ENCODE measurements at regions not wholly inside any gene's neighbourhood (a gene's known extent, or its start where the extent isn't known, plus 50 kb on each side); places are given as distances from the start of the nearest gene placed in this dataset.
"Not testable (repeated sequence)": the region's sequence is repeated elsewhere in the genome, so short reads cannot be mapped to it uniquely, and the experiment has no call there.

DNA sequence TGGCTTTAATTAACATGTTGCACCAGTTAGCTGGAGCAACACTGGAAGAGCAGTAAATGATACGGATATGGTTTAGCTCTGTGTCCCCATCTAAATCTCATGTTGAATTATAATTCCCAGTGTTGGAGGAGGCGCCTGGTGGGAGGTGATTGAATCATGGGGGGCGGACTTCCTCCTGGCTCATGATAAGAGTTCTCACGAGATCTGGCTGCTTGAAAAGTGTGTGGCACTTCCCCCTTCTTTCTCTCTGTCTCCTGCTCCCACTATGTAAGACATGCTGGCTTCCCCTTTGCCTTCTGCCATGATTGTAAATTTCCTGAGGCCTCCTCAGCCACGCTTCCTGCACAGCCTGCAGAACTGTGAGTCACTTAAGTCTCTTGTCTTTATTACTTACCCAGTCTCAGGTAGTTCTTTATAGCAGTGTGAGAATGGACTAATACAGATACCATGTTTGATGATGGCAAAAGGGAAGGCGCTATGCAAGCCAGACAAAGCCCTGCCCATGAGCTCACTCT lies 963.6 kb downstream of the SOCS6 start:
- intact Hi-C loops (cut with micrococcal nuclease): no loop called here

DNA sequence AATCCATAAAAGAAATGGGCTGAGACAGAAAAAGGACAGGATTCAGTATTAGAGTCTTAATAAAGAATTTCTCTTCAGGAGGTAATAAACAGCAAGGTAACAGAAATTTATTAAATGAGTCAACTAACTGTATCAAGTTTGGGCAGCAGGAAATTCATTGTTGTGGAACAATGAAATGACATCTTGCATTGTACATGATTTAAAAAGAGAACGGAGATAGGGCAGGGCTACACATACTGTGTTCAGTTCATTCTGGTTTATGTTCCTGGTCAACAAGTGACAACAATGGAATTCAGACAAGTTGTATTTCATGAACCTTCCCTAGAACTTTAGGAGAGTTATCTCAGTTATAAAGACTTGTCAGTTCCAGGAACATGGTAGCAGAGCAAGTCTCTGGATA lies 961.3 kb downstream of the SOCS6 start:
- intact Hi-C loops (cut with micrococcal nuclease): no loop called here

DNA sequence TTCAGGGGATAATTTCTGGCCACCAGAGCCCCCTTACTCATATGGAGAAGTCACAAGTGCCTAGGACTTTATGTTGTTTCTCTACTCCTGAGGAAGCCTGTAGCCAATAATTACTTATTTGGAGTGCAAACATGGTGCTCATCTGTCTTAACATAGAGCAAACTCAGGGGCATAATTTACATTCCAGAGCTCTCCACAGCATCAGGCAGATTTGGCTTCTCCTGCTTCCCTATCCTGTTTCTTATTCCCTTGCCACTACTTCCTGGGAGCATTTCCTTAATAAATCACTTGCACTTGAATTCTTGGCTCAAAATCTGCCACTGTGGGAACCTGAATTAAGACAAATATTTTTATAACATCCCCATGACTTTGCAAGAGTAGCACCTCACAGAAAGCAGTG lies 960.9 kb downstream of the SOCS6 start:
- intact Hi-C loops (cut with micrococcal nuclease): no loop called here

GRCh38 chr18:71242981-71243380 lies 954.1 kb downstream of the SOCS6 start:
- intact Hi-C loops (cut with micrococcal nuclease): no loop called here

- intact Hi-C loops (cut with micrococcal nuclease): no loop called here
These were observed 950.3 kb downstream of the SOCS6 start for GRCh38 chr18:71238974-71239624.

DNA sequence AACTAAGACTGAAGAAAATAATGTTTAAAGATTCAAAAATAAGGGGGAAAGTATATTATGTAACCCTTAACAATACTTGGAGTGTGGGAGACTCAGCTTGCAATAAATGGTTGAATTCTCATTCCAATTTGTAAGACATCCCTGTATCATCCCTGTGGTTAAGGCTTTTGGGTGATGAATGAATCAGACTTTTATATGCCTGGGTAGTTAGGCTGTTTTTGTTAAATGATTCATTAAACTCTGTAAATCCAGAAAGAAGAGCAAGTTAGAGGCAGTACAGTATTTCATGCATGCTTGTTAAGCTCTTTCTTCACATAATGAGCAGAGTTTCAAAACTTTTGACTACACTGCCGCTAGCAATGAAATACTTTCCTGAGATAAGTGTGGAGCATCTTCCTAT lies 948.8 kb downstream of the SOCS6 start:
- intact Hi-C loops (cut with micrococcal nuclease): no loop called here

DNA sequence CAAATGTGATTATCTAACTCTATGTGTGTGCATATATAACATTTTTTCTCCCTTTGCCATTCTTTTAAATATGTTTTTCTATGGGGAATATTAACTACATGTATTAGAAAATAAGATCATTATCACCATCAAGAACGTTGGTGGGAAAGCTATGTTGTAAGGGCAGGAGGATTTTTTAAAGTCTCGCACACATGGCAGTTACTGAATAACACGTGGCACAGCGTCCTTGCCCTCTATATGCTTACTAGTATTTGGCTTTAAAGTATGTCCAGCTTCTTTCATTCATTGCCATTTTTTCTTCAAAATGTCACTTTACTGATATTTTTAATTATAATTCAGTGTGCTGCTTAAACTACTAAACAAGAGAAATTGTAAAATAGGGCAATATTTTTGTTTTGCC lies 944.3 kb downstream of the SOCS6 start:
- intact Hi-C loops (cut with micrococcal nuclease): no loop called here

- intact Hi-C loops (cut with micrococcal nuclease): no loop called here
These were observed 934.6 kb downstream of the SOCS6 start for GRCh38 chr18:71223486-71223885.

DNA sequence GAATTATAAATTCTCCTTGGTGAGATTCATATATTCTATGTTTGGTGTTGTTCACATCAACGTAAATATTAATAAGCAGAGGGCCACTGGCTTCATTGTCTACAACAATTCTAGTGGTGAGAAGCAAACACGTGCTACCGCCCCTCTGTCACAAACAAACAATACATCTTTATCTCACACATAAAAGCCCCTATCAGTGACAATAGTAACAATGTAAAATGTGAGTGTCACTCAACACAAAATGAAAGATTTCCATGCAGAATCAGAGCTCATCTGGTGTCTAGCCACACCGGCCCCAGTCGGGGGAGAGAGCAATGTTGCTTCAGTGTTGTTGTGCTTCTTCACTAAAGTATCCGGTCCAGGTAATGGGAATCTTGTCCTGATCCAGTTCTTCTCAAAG lies 932.6 kb downstream of the SOCS6 start:
- intact Hi-C loops (cut with micrococcal nuclease): no loop called here

- intact Hi-C loops (cut with micrococcal nuclease): not testable (repeated sequence)
These were observed 923.9 kb downstream of the SOCS6 start for GRCh38 chr18:71212739-71213138.

DNA sequence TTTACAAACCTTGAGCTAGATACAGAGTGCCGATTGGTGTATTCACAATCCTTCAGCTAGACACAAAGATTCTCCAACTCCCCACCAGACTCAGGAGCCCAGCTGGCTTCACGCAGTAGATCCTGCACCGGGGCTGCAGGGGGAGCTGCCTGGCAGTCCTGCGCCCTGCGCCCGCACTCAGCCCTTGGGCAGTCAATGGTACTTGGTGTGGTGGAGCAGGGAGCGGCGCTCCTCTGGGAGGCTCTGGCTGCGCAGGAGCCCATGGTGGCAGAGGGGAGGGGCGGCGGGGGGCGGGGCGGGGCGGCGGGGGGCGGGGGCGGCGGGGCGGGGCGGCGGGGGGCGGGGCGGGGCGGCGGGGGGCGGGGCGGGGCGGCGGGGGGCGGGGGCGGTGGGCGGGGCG lies 923.4 kb downstream of the SOCS6 start:
- intact Hi-C loops (cut with micrococcal nuclease): no loop called here

- intact Hi-C loops (cut with micrococcal nuclease): no loop called here
These were observed 921.1 kb downstream of the SOCS6 start for GRCh38 chr18:71209944-71210343.

GRCh38 chr18:71194438-71194837 lies 905.6 kb downstream of the SOCS6 start:
- intact Hi-C loops (cut with micrococcal nuclease): no loop called here

GRCh38 chr18:71189581-71189980 lies 900.7 kb downstream of the SOCS6 start:
- intact Hi-C loops (cut with micrococcal nuclease): no loop called here

DNA sequence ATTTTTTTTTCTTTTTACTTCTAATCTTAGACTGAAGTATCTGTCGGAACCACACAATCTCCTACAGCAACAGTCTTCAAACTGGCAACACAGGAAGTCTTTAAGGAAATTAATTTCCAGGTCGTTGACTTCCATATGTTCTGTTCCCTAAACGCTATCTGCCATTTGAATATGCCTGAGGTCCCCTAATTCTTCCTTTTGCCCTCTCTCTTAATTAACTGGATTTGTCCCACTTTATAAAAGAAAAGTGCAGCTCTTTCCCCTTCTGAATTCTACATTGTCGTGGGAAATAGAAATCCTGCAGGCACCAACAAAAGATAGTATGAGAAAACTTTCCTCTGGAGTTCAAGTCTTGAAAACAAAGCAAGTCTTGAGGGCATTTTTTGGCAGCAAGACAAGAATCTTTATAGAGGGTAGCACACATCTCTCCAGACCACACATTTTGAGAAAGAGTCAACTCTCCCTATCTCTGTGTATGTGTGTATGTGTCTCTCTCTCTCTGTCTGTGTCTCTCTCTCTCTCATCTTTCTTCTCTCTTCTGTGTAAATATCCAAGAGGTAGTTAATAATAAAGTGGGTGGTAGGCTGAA lies 879.8 kb downstream of the SOCS6 start:
- intact Hi-C loops (cut with micrococcal nuclease): no loop called here

DNA sequence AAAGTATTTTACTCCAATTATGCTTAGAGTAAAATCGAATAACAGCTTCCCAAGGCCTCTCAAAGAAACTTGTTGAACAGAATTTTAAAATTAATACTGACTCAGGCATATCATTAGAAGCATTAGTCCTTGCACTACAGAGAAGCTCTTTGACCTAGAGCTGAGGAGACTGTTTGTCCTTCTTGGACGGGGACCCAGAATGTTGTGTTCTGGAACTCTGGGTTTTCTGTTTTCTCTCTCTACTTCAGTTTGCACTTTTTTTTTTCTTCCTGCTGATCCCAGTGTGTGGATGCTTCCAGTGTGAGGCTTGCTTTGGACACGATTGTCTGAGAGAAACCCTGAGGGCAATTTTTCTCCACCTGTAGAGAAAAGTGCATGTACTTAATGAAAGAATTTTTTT lies 847.6 kb downstream of the SOCS6 start:
- intact Hi-C loops (cut with micrococcal nuclease): no loop called here

- intact Hi-C loops (cut with micrococcal nuclease): no loop called here
These were observed 845.3 kb downstream of the SOCS6 start for GRCh38 chr18:71134122-71134521.

GRCh38 chr18:71131918-71132317 lies 843.1 kb downstream of the SOCS6 start:
- intact Hi-C loops (cut with micrococcal nuclease): no loop called here

GRCh38 chr18:71130351-71130750 lies 841.5 kb downstream of the SOCS6 start:
- intact Hi-C loops (cut with micrococcal nuclease): no loop called here

GRCh38 chr18:71125581-71125980 lies 836.7 kb downstream of the SOCS6 start:
- intact Hi-C loops (cut with micrococcal nuclease): no loop called here

DNA sequence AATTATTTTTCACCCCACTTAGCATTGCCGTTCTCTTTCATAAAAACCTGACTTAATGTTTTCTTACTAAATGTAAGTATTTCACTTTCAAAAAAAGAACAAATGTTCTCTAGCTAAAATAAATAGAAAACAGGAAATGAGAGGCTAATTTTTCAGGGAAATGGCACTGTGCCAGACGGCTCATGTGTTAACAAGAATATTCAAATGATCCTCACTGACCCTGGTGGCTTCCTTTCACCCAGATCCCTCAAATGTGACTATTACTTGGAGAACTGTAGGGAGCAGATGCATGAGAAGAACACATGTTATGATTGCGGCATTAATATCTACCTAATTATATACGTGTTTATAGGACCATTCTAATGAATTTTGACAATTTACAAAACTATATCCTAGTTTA lies 827.7 kb downstream of the SOCS6 start:
- intact Hi-C loops (cut with micrococcal nuclease): no loop called here

- intact Hi-C loops (cut with micrococcal nuclease): no loop called here
These were observed 826.4 kb downstream of the SOCS6 start for GRCh38 chr18:71115261-71115660.

DNA sequence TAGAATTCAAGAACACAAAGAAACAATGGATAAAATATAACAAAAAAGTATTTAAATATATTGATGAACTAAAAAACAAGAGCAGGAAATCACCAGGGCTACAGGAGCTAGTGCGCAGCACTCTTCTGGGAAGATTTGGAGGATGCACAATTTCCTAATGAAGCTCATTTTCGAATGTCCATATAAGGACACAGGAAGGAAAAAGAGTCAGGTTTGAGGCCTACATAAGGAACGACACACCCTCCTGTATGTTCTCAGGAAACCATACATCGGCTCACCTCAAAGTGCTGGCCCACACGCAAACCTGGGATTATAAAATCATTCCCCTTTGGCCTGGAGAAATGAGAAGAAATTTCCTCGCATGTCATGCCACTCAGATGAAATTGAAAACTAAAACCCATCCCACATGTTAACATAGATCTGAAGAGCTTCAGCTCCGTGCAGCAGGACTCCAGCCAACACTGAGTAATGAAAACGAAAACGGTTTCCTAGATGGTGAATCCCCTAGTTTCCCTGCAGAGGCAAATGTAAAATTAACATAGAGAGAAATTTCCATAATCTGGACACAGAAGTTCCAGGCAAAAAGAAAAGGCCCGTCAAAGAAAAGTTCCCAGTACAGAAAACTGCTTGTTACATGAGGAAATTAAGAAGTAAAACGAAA lies 825.8 kb downstream of the SOCS6 start:
- intact Hi-C loops (cut with micrococcal nuclease): no loop called here
